ENCODE measurements at regions not wholly inside any gene's neighbourhood (a gene's known extent, or its start where the extent isn't known, plus 50 kb on each side); places are given as distances from the start of the nearest gene placed in this dataset.

DNA sequence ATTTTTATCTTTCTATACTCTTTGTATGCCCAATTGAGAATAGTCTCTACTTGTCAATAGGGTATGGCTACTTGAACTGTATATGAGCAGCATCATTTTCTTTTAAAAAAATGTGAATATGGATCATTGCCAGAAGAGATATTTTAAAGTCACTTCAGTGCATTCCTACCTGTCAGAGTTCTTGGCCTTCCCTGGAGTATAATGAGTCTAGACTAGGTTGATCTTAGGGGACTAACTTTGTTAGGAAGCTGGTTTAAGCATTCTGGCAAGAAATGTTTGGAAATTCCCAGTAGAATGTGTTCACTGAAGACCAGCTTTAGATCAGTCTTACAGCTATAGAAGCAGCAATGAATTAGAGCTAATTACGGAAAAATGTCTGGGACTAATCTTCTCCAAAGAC is 178.2 kb downstream of the FAT4 start:
- TF ChIP-seq, protein P1, sequence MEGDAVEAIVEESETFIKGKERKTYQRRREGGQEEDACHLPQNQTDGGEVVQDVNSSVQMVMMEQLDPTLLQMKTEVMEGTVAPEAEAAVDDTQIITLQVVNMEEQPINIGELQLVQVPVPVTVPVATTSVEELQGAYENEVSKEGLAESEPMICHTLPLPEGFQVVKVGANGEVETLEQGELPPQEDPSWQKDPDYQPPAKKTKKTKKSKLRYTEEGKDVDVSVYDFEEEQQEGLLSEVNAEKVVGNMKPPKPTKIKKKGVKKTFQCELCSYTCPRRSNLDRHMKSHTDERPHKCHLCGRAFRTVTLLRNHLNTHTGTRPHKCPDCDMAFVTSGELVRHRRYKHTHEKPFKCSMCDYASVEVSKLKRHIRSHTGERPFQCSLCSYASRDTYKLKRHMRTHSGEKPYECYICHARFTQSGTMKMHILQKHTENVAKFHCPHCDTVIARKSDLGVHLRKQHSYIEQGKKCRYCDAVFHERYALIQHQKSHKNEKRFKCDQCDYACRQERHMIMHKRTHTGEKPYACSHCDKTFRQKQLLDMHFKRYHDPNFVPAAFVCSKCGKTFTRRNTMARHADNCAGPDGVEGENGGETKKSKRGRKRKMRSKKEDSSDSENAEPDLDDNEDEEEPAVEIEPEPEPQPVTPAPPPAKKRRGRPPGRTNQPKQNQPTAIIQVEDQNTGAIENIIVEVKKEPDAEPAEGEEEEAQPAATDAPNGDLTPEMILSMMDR (IDR thresholded peaks at IDR 0.05; ENCODE audit: low read depth, low read length, poor library complexity, severe bottlenecking), result no peak
- no peak for TF ChIP-seq EZH2phosphoT487 (IDR thresholded peaks at IDR 0.05; ENCODE audit: borderline replicate concordance, low read length)
